ENCODE measurements at regions not wholly inside any gene's neighbourhood (a gene's known extent, or its start where the extent isn't known, plus 50 kb on each side); places are given as distances from the start of the nearest gene placed in this dataset.

GRCh38 chr13:33353210-33353609 lies 67.7 kb upstream of the STARD13 start:
- TF ChIP-seq POLR2AphosphoS5 (IDR thresholded peaks at IDR 0.05; ENCODE audit: low read depth, low read length): no peak
- no peak for TF ChIP-seq SIN3A (IDR thresholded peaks at IDR 0.05; ENCODE audit: borderline replicate concordance, insufficient read depth, low read length)
- TF ChIP-seq REST (IDR thresholded peaks at IDR 0.05; ENCODE audit: insufficient read depth in 1 of 2, low read depth in 2 of 2, low read length in 2 of 2): no peak
- TF ChIP-seq FOXP2 (optimal IDR thresholded peaks at IDR 0.05; ENCODE audit: borderline replicate concordance, extremely low read depth, extremely low read length, insufficient read depth): no peak
- TF ChIP-seq TAF1 (IDR thresholded peaks at IDR 0.05; ENCODE audit: borderline replicate concordance, insufficient read depth, low read length): no peak

GRCh38 chr13:33353646-33354045 lies 68.1 kb upstream of the STARD13 start:
- TF ChIP-seq TAF1 (IDR thresholded peaks at IDR 0.05; ENCODE audit: borderline replicate concordance, insufficient read depth, low read length): no peak
- TF ChIP-seq FOXP2 (optimal IDR thresholded peaks at IDR 0.05; ENCODE audit: borderline replicate concordance, extremely low read depth, extremely low read length, insufficient read depth): no peak
- no peak for TF ChIP-seq REST (IDR thresholded peaks at IDR 0.05; ENCODE audit: insufficient read depth in 1 of 2, low read depth in 2 of 2, low read length in 2 of 2)
- no peak for TF ChIP-seq POLR2AphosphoS5 (IDR thresholded peaks at IDR 0.05; ENCODE audit: low read depth, low read length)
- no peak for TF ChIP-seq SIN3A (IDR thresholded peaks at IDR 0.05; ENCODE audit: borderline replicate concordance, insufficient read depth, low read length)

GRCh38 chr13:33355201-33355895 lies 69.8 kb upstream of the STARD13 start:
- TF ChIP-seq TAF1 (IDR thresholded peaks at IDR 0.05; ENCODE audit: borderline replicate concordance, insufficient read depth, low read length) (no peak), FOXP2 (optimal IDR thresholded peaks at IDR 0.05; ENCODE audit: borderline replicate concordance, extremely low read depth, extremely low read length, insufficient read depth) (no peak), SIN3A (IDR thresholded peaks at IDR 0.05; ENCODE audit: borderline replicate concordance, insufficient read depth, low read length) (no peak), POLR2AphosphoS5 (IDR thresholded peaks at IDR 0.05; ENCODE audit: low read depth, low read length) (no peak), REST (IDR thresholded peaks at IDR 0.05; ENCODE audit: insufficient read depth in 1 of 2, low read depth in 2 of 2, low read length in 2 of 2) (no peak)

GRCh38 chr13:33362986-33363727 lies 77.6 kb upstream of the STARD13 start:
- no peak for TF ChIP-seq FOXP2 (optimal IDR thresholded peaks at IDR 0.05; ENCODE audit: borderline replicate concordance, extremely low read depth, extremely low read length, insufficient read depth)
- TF ChIP-seq REST (IDR thresholded peaks at IDR 0.05; ENCODE audit: insufficient read depth in 1 of 2, low read depth in 2 of 2, low read length in 2 of 2): no peak
- TF ChIP-seq SIN3A (IDR thresholded peaks at IDR 0.05; ENCODE audit: borderline replicate concordance, insufficient read depth, low read length): no peak
- no peak for TF ChIP-seq TAF1 (IDR thresholded peaks at IDR 0.05; ENCODE audit: borderline replicate concordance, insufficient read depth, low read length)
- no peak for TF ChIP-seq POLR2AphosphoS5 (IDR thresholded peaks at IDR 0.05; ENCODE audit: low read depth, low read length)
